Dermis microvascular lymphatic vessel endothelial cell (primary cell): ENCODE measurements at regions not wholly inside any gene's neighbourhood (a gene's known extent, or its start where the extent isn't known, plus 50 kb on each side); places are given as distances from the start of the nearest gene placed in this dataset.

ENCODE experiments used
- DNase-seq, 2 donors: peaks; one replicate each; pipeline versions ENCODE4 v3.0.0 to v3.0.0-alpha.2; 2010; ENCODE audit warnings: low read depth in 2 of 2

GRCh38 chr14:76603713-76604112, 157.6 kb upstream of the VASH1 start:
- DNase-seq: no peak

GRCh38 chr14:76607510-76607909, 153.8 kb upstream of the VASH1 start:
- no peak for DNase-seq

DNA sequence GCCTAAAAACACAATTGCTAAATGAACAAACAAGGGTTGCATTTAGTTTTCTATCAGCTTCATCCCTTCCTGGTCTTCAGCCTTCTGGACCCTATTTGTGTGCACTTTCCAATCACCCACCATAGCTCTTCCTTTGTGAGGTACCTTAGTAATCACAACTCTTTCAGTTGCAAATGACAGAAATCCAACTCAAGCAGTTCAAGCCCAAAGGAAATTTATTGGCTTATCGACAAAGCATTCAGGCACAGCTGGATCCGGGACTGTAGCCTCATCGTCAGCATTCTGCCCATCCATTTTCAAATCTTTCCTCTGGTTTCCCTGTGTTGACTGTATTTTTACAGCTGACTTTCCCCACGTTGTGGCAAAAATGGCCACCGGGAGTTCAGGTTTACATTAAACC, 148.6 kb upstream of the VASH1 start:
- no peak for DNase-seq

- peak; percentile 18 to 44 for DNase-seq
Measured at GRCh38 chr14:76613616-76614015, 147.7 kb upstream of the VASH1 start.

- DNase-seq: no peak
Measured at GRCh38 chr14:76615331-76615730, 145.9 kb upstream of the VASH1 start.

DNA sequence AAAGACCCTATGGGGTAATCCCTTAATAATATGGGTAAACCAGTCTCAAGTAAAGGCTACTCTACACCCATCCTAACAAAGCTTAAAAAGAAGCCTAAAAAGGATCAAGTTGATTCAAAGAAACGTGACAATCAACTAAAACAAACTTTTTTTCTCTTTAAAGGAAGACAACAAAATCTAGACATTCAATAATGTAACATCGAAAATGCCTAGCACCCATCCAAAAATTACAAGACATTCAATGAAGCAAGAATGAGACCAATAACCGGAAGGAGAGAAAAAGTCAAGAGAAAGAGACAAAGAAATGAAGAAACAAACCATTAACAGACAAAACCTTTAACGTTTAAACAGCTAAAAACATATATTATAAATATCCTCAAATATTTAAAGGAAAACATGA, 143.8 kb upstream of the VASH1 start:
- no peak for DNase-seq

- DNase-seq: no peak
Measured at GRCh38 chr14:76636602-76637001, 124.7 kb upstream of the VASH1 start.

DNA sequence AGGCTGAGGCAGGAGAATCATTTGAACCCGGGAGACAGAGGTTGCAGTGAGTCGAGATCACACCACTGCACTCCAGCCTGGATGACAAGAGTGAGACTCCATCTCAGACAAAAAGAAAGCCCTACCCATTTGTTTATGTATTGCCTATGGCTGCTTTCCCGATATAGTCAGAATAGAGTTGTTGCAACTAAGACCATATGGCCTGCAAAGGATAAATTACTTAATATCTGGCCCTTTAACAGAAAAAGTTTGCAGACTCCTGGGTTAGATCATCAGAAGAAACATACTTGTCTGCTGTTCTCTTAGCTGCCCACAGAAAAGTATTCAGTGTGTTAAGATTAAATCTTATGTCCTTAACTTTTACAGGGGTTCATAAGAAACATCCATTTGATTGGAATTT, 122.4 kb upstream of the VASH1 start:
- no peak for DNase-seq

DNA sequence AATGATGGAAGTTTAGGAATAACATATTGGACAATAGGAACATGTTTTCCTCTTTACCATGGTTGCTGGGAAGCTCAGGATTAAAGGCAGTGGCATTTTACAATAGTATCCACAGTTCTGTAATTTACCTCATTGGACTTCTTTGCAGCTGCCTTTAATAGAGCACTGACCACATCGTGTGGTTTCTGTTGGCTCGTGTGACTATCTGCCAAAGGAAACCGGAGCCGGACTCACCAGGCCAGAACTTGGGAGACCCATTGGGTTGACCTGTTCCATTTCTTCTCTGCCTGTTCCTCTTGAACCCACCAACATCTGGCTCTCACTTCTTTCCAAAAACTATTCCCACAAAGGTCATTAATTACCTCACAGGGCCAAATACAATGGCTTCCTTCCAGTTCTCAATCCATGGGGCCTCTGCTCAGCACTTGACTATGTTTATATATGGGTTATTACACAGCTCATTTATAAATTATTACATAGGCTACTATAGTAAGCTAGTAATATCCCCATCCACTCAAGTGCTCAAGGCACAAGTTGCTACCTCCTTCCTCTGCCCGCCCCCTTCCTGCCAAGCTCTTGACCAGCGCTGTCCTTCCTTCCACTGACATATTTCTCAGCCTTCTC, 121.5 kb upstream of the VASH1 start:
- no peak for DNase-seq

- DNase-seq: no peak
Measured at GRCh38 chr14:76640923-76641395, 120.3 kb upstream of the VASH1 start.

GRCh38 chr14:76641541-76641940, 119.7 kb upstream of the VASH1 start:
- no peak for DNase-seq

- no peak for DNase-seq
Measured at GRCh38 chr14:76643887-76644286, 117.4 kb upstream of the VASH1 start.

DNA sequence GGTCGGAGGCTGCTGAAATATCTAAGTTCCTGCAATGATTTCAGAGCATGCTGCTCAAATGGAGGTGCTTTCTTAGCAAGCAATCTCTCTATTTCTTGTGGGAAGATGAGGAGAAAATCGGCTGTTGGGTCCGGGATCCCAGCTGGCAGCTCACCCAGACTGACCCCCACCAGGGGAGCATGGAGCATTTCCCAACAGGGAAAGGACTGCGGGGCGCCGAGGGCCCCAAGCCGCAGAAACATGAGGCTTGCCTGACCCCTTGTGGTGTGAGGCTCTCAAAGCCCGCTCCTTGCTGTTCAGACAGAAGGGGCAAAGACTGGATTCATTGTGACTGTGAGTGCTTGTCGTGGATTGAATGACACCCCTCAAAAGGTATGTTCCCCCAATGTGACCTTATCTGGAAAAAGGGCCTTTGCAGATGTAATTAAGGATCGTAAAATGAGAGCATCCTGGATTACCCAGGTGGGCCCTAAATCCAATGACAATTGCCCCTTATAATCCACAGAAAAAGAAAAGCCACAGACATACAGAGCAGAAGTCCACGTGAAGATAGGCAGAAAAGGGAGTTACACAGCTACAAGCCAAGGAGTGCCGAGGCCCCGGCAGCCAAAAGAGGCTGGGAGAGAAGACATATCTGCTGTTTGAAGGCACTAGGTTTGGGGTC, 116.3 kb upstream of the VASH1 start:
- peak; percentile 20 to 52 for DNase-seq

- peak; percentile 35 to 64 for DNase-seq
Measured at GRCh38 chr14:76647697-76648298, 113.5 kb upstream of the VASH1 start.

DNA sequence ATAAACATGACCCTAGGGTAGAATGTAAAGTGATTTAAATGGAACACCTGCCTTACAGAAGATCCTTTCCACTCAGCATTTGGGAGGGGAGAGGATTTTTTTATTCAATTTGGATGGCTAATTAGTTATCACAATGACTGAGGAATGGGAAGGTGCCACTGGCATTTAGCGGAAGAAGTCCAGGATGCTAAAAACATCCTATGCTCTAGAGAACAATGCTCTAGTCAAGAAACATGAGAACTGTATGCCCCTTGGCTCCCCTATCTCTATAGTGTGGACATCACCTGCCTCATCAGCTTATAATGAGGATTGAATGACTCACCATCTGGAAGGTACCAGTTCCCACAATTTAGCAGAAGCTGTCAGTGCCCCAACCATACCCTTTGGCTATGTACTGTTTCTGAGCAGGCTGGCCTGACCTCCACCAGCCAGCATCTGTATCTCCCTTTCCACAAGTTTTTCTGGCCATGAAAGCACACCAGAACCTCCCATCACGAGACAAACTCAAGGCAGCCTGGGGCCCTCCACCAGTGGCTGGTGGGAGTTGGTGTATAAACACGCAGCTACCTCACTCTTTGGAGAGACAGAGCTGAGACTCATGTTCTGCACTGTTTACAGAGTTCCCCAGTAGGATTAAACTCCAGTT, 109.7 kb upstream of the VASH1 start:
- no peak for DNase-seq

DNA sequence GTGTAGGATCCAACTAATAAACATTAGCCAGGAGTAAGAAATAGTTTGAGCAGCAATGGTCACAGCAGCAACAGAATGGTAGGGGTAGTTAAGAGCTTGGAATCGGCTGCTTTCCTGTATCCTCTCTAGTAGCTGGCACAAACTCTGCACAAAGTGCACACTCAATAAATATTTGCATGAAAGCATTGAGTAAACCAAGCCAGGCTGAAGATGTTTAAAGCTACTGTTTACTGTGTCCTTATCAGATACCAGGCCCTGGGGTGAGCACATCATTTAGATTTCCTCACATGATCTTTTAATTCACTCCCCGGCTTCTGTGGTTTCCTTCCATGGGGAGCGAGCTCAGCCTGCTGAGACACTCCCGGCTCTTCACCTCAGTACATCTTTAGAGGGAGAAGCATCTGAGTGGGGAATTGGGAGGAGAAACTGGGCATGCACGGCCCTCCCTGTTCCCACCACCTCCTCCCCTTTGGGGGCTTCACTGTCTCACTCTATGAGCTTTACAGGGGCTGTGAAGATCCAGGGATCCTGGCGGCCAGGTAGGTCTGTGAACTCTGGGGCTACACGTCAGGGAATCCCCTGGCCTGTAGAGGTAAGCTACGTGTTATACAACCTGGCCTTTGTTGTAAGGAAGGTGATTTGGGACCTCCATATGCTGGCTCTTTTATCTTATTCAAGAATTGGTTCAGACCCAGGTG, 107.2 kb upstream of the VASH1 start:
- no peak for DNase-seq

- DNase-seq: no peak
Measured at GRCh38 chr14:76654573-76655108, 106.6 kb upstream of the VASH1 start.

DNA sequence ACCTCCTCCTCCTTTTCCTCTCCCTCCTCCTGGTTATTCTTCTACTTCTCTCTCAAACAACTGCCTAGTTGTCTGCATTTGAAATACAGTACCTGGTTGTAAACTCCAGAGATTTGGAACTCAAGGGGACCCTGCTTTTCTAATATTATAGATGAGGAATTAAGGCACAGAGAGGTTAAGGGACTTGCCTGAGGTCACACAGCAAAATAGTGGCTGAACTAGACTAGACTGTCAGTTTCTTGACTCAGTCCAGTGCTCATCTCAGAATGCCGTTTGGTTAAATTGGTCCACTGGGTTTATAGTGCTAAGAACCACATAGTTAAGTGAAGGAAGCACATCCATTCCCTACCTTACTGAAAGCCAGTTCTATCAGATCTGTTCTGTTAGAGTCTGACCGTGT, 105.9 kb upstream of the VASH1 start:
- no peak for DNase-seq

DNA sequence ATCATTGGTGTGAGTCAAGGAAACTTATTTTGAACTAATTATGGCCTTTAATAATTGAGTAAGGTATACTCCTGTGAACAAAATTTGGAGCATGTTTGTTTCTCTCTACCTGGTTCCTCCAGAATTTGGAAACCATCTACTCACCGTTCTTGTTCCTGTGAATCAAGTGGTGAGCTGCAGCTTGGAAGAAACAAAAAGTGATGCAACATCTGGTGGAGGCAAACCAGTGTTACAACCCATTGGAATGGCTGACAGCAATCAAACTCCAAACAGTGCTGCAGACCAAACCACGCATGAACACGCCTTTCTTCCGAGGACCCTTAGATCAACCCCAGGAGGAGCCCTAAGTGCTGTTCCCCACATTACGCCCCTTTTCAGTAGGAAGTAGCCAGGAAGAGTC, 104.7 kb upstream of the VASH1 start:
- DNase-seq: no peak

DNA sequence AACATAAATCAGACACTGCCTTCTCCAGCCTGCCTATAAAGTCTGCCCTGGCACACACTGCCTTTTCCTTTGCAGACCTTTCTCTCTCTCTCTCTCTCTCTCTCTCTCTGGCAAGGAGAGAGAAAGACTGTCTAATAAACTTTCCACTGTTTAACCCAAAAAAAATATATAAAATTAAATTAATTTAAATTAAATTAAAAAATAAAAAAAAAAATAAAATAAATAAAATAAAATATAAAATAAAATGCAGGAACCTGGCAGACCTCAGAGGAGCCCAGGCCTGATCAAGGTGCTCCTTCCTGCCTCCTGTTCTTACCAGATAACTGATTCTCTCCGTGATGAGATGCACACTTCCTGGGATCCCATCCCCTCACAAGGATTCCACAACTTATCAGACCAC, 103.9 kb upstream of the VASH1 start:
- no peak for DNase-seq

DNA sequence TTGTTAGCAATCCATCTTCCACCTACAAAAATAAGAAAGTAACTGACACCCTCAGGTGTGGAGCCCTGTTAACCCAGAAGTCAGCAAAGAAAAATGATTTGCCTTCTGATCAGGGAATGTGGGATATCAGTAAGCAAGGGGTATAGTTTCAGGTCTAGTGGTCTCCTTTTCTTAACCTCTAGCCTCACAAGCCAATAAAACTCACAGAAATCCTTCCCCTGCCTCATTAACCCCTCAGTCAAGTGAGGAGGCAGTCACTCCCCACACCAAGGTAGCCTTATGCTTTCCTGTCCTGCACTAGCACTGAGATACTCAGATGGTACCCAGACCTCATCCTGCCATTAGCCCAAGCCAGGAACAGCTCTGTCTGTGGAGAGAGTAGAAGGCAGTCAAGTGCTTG, 103.4 kb upstream of the VASH1 start:
- DNase-seq: no peak

DNA sequence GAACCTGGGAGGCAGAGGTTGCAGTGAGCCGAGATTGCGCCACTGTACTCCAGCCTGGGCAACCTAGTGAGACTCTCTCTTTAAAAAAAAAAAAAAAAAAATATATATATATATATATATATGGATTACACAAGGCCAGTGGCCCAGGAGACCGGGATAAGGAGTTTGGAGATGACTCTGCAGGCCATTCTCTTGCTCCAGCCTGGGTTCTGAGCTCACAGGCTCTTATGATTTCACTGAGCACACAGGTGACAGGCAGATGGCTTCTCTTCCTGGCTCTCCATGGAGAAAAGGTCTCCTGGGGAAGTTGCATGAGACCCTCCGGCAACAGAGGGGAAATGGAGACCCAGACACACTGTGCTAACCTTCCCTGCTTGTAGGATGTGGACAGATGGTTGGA, 98.7 kb upstream of the VASH1 start:
- DNase-seq: no peak
